HEK293 (cell line): ENCODE measurements at regions not wholly inside any gene's neighbourhood (a gene's known extent, or its start where the extent isn't known, plus 50 kb on each side); places are given as distances from the start of the nearest gene placed in this dataset.

Experiments
- CTCF ChIA-PET: fragments of 350-600 bp; formaldehyde crosslinking; extraction: SDS; loops from one replicate; lab custom pipeline; 2021; ENCODE audit warnings: antibody characterized with exemption; lab: Yijun Ruan, JAX
- POLR2A ChIA-PET: fragments of 300-600 bp; formaldehyde crosslinking; extraction: SDS; loops from one replicate; lab custom pipeline; 2020; ENCODE audit warnings: antibody characterized with exemption, inconsistent platforms; lab: Yijun Ruan, JAX
- H3K27ac ChIP-seq: fragments of 200-500 bp; sonication (Bioruptor generic); 2 replicates; pipeline ENCODE4 v1.5.1; 2014; ENCODE audit warnings: low read depth, low read length, control low read depth, inconsistent platforms; ENCODE audit errors: extremely low read depth
- H3K36me3 ChIP-seq, 2 experiments: fragments of 200-500 bp in 1 of 2; sonication (Bioruptor generic) in 1 of 2; 1 replicate in 1 of 2; 2 replicates in 1 of 2; pipeline ENCODE4 v1.5.1; 2014 to 2017; ENCODE audit warnings: inconsistent platforms in 2 of 2, low read length in 2 of 2; ENCODE audit not compliant: control insufficient read depth in 2 of 2, insufficient read depth in 1 of 2
- H3K4me1 ChIP-seq: fragments of 200-500 bp; sonication (Bioruptor generic); 2 replicates; pipeline ENCODE4 v1.5.1; 2014; ENCODE audit warnings: mild to moderate bottlenecking, low read length, inconsistent platforms; ENCODE audit not compliant: control insufficient read depth, insufficient read depth
- H3K4me3 ChIP-seq: 2 replicates; pipeline ENCODE4 v1.5.1; 2011; ENCODE audit warnings: low read depth, mild to moderate bottlenecking, control low read depth, low read length, moderate library complexity
- H3K9me3 ChIP-seq: fragments of 200-500 bp; sonication (Bioruptor generic); 2 replicates; pipeline ENCODE4 v1.5.1; 2014; ENCODE audit warnings: low read depth, low read length, inconsistent platforms; ENCODE audit not compliant: control insufficient read depth, insufficient read depth
- SCRT2 ChIP-seq: fragments of 450-650 bp; formaldehyde crosslinking; IDR thresholded peaks from 2 replicates; pipeline ENCODE4 v1.5.1; 2016; ENCODE audit warnings: missing biosample characterization, missing genetic modification characterization
- TCF7L2 ChIP-seq: IDR thresholded peaks from 2 replicates; pipeline ENCODE4 v1.6.1; 2011; ENCODE audit warnings: low read depth, mild to moderate bottlenecking, inconsistent platforms, low read length, moderate library complexity, borderline replicate concordance
- ZBTB1 ChIP-seq: fragments of 450-650 bp; formaldehyde crosslinking; IDR thresholded peaks from 2 replicates; pipeline ENCODE4 v1.5.1; 2016; ENCODE audit warnings: missing biosample characterization, missing genetic modification characterization
- ZNF146 ChIP-seq: fragments of 450-650 bp; formaldehyde crosslinking; IDR thresholded peaks from 2 replicates; pipeline ENCODE4 v1.5.1; 2016; ENCODE audit warnings: missing biosample characterization, missing genetic modification characterization
- ZNF341 ChIP-seq: fragments of 450-650 bp; formaldehyde crosslinking; IDR thresholded peaks from 2 replicates; pipeline ENCODE4; 2016; ENCODE audit warnings: low read depth, missing biosample characterization, missing genetic modification characterization
- ZNF473 ChIP-seq: fragments of 450-650 bp; formaldehyde crosslinking; IDR thresholded peaks from 2 replicates; pipeline ENCODE4 v1.5.1; 2017; ENCODE audit warnings: missing biosample characterization, missing genetic modification characterization
- ZNF654 ChIP-seq: fragments of 450-650 bp; formaldehyde crosslinking; IDR thresholded peaks from 2 replicates; pipeline ENCODE4 v1.5.1; 2016; ENCODE audit warnings: low read depth, missing biosample characterization, missing genetic modification characterization
- ZNF777 ChIP-seq: fragments of 450-650 bp; formaldehyde crosslinking; IDR thresholded peaks from 2 replicates; pipeline ENCODE4 v1.5.1; 2017; ENCODE audit warnings: missing biosample characterization, missing genetic modification characterization, borderline replicate concordance
- TF ChIP-seq, protein P1 (sequence below): fragments of 450-650 bp; formaldehyde crosslinking; IDR thresholded peaks from 2 replicates; pipeline ENCODE4 v1.5.1; 2016; ENCODE audit warnings: missing biosample characterization, missing genetic modification characterization
- TF ChIP-seq, protein P2 (sequence below): fragments of 450-650 bp; formaldehyde crosslinking; IDR thresholded peaks from 2 replicates; pipeline ENCODE4 v1.5.1; 2017; ENCODE audit warnings: missing biosample characterization, mild to moderate bottlenecking, missing genetic modification characterization, moderate library complexity
- TF ChIP-seq, protein P3 (sequence below): fragments of 450-650 bp; formaldehyde crosslinking; IDR thresholded peaks from 2 replicates; pipeline ENCODE4 v1.5.1; 2016; ENCODE audit warnings: missing biosample characterization, missing genetic modification characterization

DNA sequence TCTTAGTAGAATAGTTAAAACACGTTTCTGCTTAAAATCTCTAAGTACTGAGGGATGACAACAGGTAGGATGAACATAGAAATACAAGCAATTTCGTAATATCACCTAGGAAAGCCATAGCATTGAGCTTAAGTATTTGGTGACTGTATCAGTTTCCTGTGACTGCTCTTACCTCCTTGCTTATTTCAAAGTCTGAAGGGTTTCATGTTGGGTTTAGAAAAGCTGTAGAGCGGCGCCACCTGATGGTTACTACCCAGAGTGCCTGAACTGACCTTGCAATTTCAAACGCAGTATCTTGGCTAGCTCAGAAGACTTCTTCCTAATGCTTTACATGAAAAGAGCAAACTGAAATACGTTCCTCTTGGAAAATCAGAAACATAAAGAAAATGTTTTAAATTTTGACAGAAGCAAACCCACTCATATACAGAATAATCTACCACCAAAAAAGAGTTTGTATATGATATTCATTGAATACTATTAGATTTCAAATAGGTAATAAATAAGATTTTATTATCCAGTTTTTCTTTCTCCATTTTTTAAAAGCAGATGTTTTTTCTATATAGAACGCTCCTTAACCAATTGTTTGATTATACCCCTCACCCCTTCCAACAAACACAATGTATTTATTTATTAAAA is 82.3 kb upstream of the RIPOR2 start:
- H3K9me3 ChIP-seq: no peaks in the 10 kb centered on the region
- ChIA-PET POLR2A (no interaction called here), CTCF (interaction anchor here (0.6 to 4.6 kb wide), 38 partner anchors 9 to 872 kb away, joined by 3 to 30 read pairs (median 4); no protein-coding TSS in a partner anchor)
- no peaks in the 10 kb centered on the region for H3K36me3 ChIP-seq
- H3K4me3 ChIP-seq: no peak overlapping the region
- no peaks in the 10 kb centered on the region for H3K4me1 ChIP-seq
- H3K27ac ChIP-seq: no peak overlapping the region
- TF ChIP-seq SCRT2 (tag by site-specific recombination): peak; percentile 46; the same call in 1 of the 2 replicates
- TF ChIP-seq ZNF341 (tag by site-specific recombination): no peak
- TF ChIP-seq, protein P1, sequence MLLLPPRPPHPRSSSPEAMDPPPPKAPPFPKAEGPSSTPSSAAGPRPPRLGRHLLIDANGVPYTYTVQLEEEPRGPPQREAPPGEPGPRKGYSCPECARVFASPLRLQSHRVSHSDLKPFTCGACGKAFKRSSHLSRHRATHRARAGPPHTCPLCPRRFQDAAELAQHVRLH: peak; percentile 83
- TF ChIP-seq ZNF654 (tag by site-specific recombination): peak; percentile 90
- no peak for TF ChIP-seq ZNF777 (tag by site-specific recombination)

DNA sequence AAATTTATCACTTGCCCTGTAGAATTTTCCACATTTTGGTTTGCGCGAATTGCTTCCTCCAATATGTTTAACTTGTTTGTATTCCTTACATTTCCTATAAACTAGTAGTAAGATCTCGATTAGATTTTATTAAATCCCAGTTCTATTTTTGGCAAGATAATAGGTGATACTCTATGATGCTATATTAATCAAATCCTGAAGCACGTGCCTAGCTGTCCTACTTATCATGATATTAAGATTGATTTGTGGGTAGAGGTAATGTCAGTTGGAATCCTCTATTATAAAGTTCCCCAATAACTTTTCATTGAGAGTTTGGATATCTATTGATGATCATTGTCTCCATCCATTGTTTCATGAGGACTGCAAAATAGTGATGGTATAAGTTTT is 82.8 kb upstream of the RIPOR2 start:
- Histone ChIP-seq H3K36me3 (no peaks in the 10 kb centered on the region), H3K9me3 (no peaks in the 10 kb centered on the region), H3K27ac (no peak overlapping the region), H3K4me3 (no peak overlapping the region), H3K4me1 (no peaks in the 10 kb centered on the region)
- ChIA-PET CTCF (interaction anchor here (0.6 to 4.6 kb wide), 24 partner anchors 9 to 438 kb away, joined by 3 to 30 read pairs (median 3); no protein-coding TSS in a partner anchor), POLR2A (no interaction called here)
- TF ChIP-seq TCF7L2: no peak
- no peak for TF ChIP-seq ZNF146

DNA sequence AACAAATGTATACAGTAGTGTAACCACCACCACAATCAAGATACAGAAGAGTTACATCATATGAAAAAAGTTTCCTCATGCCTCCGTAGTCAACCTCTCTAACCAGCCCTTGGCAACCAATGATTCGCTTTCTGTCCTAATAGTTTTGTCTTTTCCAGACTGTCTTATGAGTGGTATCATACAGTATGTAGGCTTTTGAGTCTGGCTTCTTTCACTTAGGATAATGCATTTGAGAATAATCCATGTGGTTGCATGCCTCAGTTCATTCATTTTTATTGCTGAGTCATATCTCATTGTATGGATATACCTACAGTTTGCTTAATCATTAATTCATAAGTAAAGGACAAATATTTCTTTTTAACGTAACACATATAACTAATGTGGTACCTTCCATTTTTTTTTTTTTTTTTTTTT is 86.4 kb upstream of the RIPOR2 start:
- Histone ChIP-seq H3K36me3 (no peaks in the 10 kb centered on the region), H3K4me1 (no peaks in the 10 kb centered on the region), H3K9me3 (no peaks in the 10 kb centered on the region), H3K4me3 (no peak overlapping the region), H3K27ac (no peak overlapping the region)
- CTCF ChIA-PET: interaction anchor here (0.9 to 2.5 kb wide), 3 partner anchors 30 to 166 kb away, joined by 4 to 14 read pairs (median 6); no protein-coding TSS in a partner anchor
- POLR2A ChIA-PET: no interaction called here
- TF ChIP-seq, protein P2, sequence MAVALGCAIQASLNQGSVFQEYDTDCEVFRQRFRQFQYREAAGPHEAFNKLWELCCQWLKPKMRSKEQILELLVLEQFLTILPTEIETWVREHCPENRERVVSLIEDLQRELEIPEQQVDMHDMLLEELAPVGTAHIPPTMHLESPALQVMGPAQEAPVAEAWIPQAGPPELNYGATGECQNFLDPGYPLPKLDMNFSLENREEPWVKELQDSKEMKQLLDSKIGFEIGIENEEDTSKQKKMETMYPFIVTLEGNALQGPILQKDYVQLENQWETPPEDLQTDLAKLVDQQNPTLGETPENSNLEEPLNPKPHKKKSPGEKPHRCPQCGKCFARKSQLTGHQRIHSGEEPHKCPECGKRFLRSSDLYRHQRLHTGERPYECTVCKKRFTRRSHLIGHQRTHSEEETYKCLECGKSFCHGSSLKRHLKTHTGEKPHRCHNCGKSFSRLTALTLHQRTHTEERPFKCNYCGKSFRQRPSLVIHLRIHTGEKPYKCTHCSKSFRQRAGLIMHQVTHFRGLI (tag by site-specific recombination): no peak
- TF ChIP-seq ZNF146: no peak
- TF ChIP-seq, protein P3, sequence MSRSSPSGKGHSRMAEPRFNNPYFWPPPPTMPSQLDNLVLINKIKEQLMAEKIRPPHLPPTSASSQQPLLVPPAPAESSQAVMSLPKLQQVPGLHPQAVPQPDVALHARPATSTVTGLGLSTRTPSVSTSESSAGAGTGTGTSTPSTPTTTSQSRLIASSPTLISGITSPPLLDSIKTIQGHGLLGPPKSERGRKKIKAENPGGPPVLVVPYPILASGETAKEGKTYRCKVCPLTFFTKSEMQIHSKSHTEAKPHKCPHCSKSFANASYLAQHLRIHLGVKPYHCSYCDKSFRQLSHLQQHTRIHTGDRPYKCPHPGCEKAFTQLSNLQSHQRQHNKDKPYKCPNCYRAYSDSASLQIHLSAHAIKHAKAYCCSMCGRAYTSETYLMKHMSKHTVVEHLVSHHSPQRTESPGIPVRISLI (tag by site-specific recombination): peak; percentile 55; the same call in 1 of the 2 replicates

DNA sequence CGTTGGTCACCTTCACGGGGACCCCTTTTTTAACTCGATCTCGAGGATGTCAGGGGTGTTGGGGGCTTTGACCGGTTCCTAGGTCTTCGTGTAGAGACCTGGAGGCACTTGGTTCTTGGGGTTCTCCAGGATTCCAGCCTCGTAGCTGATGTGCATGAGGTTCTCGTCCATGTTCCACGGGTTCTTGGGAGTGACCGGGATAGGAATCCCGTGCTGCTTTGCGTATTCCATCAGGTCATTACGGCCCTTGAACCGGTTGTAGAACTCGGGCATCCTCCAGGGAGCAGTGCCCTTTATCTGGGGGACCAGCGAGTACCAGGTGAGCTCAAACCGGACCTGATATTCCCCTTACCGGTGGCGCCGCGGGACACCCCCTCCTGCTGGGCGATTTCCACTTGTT is 88.0 kb upstream of the RIPOR2 start:
- ChIA-PET POLR2A (no interaction called here), CTCF (no interaction called here)
- Histone ChIP-seq H3K4me1 (no peaks in the 10 kb centered on the region), H3K4me3 (no peak overlapping the region), H3K36me3 (no peaks in the 10 kb centered on the region), H3K9me3 (no peaks in the 10 kb centered on the region), H3K27ac (no peak overlapping the region)
- TF ChIP-seq ZBTB1: no peak
- no peak for TF ChIP-seq ZNF473 (tag by site-specific recombination)
